K562 (cell line): ENCODE measurements at regions not wholly inside any gene's neighbourhood (a gene's known extent, or its start where the extent isn't known, plus 50 kb on each side); places are given as distances from the start of the nearest gene placed in this dataset.

Source experiments
- CBX5 ChIP-seq: IDR thresholded peaks from 2 replicates; pipeline ENCODE4 v1.6.1; 2014; ENCODE audit warnings: low read depth, borderline replicate concordance
- CHD2 ChIP-seq: IDR thresholded peaks from 2 replicates; pipeline ENCODE4 v1.6.1; 2011; ENCODE audit warnings: low read depth, low read length
- CTCF ChIP-seq, 3 experiments: IDR thresholded peaks in 2 of 3; conservative IDR thresholded peaks in 1 of 3; 2 replicates each; pipeline ENCODE4 v1.5.1; 2011 to 2012; ENCODE audit warnings: low read length in 3 of 3, mild to moderate bottlenecking in 3 of 3, control low read depth in 2 of 3, improper control_type of control experiment in 1 of 3, inconsistent platforms in 1 of 3, low read depth in 1 of 3, mixed read lengths in 1 of 3, moderate library complexity in 1 of 3; ENCODE audit not compliant: insufficient read depth in 2 of 3
- PHF21A ChIP-seq: fragments of 450-650 bp; IDR thresholded peaks from 2 replicates; pipeline ENCODE4 v1.6.1; 2017; ENCODE audit warnings: low read depth, borderline replicate concordance
- POLR2A ChIP-seq: fragments of 450-650 bp; conservative IDR thresholded peaks from 2 replicates; pipeline ENCODE4 v1.6.1; 2016
- POLR2AphosphoS5 ChIP-seq: IDR thresholded peaks from 2 replicates; pipeline ENCODE4 v1.6.1; 2011; ENCODE audit warnings: mild to moderate bottlenecking, low read depth, low read length, moderate library complexity; ENCODE audit not compliant: control insufficient read depth, insufficient read depth
- RFX1 ChIP-seq: fragments of 450-650 bp; IDR thresholded peaks from 2 replicates; pipeline ENCODE4 v1.6.1; 2016; ENCODE audit warnings: mild to moderate bottlenecking, moderate library complexity
- ZZZ3 ChIP-seq: fragments of 450-650 bp; IDR thresholded peaks from 2 replicates; pipeline ENCODE4 v1.6.1; 2016; ENCODE audit warnings: antibody characterized with exemption, mild to moderate bottlenecking, moderate library complexity
- TF ChIP-seq, protein P1 (sequence below): sonication (generic); IDR thresholded peaks from 2 replicates; pipeline ENCODE4 v1.6.1; 2016
- TF ChIP-seq, protein P2 (sequence below): sonication (generic); formaldehyde crosslinking; IDR thresholded peaks from 2 replicates; pipeline ENCODE4 v1.8.1; 2023; ENCODE audit warnings: mild to moderate bottlenecking, missing genetic modification reagents
- TF ChIP-seq, protein P3 (sequence below), 2 experiments: fragments of 450-650 bp; formaldehyde crosslinking in 1 of 2; IDR thresholded peaks; 2 replicates each; pipeline versions ENCODE4 v1.4.0 to v1.6.1; 2014 to 2020; ENCODE audit warnings: mild to moderate bottlenecking in 2 of 2, borderline replicate concordance in 1 of 2, low read depth in 1 of 2

GRCh38 chrX:13899607-13900006 lies 82.7 kb upstream of the GPM6B start:
- TF ChIP-seq CTCF (IDR thresholded peaks at IDR 0.05 in 2 of 3, conservative IDR thresholded peaks at IDR 0.05 in 1 of 3; ENCODE audit: insufficient read depth in 2 of 3, low read depth in 1 of 3, low read length in 3 of 3), result no peak
- TF ChIP-seq PHF21A, result no peak
- no peak for TF ChIP-seq RFX1
- no peak for TF ChIP-seq POLR2AphosphoS5
- no peak for TF ChIP-seq ZZZ3
- no peak for TF ChIP-seq POLR2A
- no peak for TF ChIP-seq CHD2
- TF ChIP-seq, protein P1, sequence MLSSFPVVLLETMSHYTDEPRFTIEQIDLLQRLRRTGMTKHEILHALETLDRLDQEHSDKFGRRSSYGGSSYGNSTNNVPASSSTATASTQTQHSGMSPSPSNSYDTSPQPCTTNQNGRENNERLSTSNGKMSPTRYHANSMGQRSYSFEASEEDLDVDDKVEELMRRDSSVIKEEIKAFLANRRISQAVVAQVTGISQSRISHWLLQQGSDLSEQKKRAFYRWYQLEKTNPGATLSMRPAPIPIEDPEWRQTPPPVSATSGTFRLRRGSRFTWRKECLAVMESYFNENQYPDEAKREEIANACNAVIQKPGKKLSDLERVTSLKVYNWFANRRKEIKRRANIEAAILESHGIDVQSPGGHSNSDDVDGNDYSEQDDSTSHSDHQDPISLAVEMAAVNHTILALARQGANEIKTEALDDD, result no peak
- TF ChIP-seq, protein P2, sequence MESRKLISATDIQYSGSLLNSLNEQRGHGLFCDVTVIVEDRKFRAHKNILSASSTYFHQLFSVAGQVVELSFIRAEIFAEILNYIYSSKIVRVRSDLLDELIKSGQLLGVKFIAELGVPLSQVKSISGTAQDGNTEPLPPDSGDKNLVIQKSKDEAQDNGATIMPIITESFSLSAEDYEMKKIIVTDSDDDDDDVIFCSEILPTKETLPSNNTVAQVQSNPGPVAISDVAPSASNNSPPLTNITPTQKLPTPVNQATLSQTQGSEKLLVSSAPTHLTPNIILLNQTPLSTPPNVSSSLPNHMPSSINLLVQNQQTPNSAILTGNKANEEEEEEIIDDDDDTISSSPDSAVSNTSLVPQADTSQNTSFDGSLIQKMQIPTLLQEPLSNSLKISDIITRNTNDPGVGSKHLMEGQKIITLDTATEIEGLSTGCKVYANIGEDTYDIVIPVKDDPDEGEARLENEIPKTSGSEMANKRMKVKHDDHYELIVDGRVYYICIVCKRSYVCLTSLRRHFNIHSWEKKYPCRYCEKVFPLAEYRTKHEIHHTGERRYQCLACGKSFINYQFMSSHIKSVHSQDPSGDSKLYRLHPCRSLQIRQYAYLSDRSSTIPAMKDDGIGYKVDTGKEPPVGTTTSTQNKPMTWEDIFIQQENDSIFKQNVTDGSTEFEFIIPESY (CRISPR knock-in tag), result no peak
- no peak for TF ChIP-seq CBX5
- TF ChIP-seq, protein P3, sequence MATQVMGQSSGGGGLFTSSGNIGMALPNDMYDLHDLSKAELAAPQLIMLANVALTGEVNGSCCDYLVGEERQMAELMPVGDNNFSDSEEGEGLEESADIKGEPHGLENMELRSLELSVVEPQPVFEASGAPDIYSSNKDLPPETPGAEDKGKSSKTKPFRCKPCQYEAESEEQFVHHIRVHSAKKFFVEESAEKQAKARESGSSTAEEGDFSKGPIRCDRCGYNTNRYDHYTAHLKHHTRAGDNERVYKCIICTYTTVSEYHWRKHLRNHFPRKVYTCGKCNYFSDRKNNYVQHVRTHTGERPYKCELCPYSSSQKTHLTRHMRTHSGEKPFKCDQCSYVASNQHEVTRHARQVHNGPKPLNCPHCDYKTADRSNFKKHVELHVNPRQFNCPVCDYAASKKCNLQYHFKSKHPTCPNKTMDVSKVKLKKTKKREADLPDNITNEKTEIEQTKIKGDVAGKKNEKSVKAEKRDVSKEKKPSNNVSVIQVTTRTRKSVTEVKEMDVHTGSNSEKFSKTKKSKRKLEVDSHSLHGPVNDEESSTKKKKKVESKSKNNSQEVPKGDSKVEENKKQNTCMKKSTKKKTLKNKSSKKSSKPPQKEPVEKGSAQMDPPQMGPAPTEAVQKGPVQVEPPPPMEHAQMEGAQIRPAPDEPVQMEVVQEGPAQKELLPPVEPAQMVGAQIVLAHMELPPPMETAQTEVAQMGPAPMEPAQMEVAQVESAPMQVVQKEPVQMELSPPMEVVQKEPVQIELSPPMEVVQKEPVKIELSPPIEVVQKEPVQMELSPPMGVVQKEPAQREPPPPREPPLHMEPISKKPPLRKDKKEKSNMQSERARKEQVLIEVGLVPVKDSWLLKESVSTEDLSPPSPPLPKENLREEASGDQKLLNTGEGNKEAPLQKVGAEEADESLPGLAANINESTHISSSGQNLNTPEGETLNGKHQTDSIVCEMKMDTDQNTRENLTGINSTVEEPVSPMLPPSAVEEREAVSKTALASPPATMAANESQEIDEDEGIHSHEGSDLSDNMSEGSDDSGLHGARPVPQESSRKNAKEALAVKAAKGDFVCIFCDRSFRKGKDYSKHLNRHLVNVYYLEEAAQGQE (IDR thresholded peaks at IDR 0.05; ENCODE audit: borderline replicate concordance), result no peak
- TF ChIP-seq, protein P3 (CRISPR knock-in tag; IDR thresholded peaks at IDR 0.05; ENCODE audit: low read depth), result no peak
